ENCODE measurements at regions not wholly inside any gene's neighbourhood (a gene's known extent, or its start where the extent isn't known, plus 50 kb on each side); places are given as distances from the start of the nearest gene placed in this dataset.

DNA sequence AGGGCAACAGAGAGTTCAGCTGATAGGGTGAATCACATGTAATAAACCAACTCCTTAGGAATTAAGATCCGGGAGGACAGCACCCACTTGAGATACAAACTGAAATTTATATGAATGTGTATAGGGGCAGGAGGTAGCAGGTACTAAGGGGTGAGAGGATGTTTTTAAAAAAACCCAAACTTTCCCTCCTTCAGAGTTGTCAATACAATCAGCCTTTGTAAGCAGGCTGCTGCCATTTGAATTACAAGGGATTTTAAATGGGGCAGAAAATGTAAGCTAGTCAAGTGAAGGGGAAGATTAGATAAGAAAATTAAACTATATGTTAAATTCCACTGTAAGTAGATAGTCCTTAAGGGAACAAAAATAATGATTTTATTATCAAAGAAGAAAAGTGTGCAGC is 1239.7 kb upstream of the CELF4 start:
- TF ChIP-seq, protein P1, sequence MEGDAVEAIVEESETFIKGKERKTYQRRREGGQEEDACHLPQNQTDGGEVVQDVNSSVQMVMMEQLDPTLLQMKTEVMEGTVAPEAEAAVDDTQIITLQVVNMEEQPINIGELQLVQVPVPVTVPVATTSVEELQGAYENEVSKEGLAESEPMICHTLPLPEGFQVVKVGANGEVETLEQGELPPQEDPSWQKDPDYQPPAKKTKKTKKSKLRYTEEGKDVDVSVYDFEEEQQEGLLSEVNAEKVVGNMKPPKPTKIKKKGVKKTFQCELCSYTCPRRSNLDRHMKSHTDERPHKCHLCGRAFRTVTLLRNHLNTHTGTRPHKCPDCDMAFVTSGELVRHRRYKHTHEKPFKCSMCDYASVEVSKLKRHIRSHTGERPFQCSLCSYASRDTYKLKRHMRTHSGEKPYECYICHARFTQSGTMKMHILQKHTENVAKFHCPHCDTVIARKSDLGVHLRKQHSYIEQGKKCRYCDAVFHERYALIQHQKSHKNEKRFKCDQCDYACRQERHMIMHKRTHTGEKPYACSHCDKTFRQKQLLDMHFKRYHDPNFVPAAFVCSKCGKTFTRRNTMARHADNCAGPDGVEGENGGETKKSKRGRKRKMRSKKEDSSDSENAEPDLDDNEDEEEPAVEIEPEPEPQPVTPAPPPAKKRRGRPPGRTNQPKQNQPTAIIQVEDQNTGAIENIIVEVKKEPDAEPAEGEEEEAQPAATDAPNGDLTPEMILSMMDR (IDR thresholded peaks at IDR 0.05; ENCODE audit: insufficient read depth, low read length, poor library complexity, severe bottlenecking) = no peak
- TF ChIP-seq EZH2phosphoT487 (conservative IDR thresholded peaks at IDR 0.05; ENCODE audit: low read length) = no peak

Measured in SU-DHL-6 (cell line).